ENCODE measurements at regions not wholly inside any gene's neighbourhood (a gene's known extent, or its start where the extent isn't known, plus 50 kb on each side); places are given as distances from the start of the nearest gene placed in this dataset.

GRCh38 chr5:154620411-154620810 lies 134.8 kb upstream of the LARP1 start:
- no peak for TF ChIP-seq POLR2A (IDR thresholded peaks at IDR 0.05)
- no peak for TF ChIP-seq CTCF (IDR thresholded peaks at IDR 0.05)
